ENCODE measurements at regions not wholly inside any gene's neighbourhood (a gene's known extent, or its start where the extent isn't known, plus 50 kb on each side); places are given as distances from the start of the nearest gene placed in this dataset.

DNA sequence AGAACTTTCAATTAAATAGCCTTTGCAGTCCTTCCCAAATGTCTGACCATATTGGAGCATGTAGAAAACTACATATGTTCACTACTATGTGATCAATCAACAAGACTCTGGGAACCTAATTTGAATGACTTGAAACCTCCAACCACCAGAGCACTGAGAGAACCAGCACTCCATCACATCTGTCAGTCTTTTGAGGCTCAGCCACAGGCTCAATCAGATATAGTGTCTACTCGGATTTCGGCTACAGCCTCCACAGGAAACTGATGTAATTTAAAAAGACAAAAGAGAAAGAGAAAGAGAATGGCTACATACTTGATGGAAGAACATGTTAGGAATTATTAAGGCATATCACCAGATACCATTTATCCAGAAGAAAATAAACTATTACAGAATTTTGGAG, 859.0 kb downstream of the FAM181B start:
- H3K4me3 Mint-ChIP-seq (ENCODE audit: unreplicated experiment), result no peak overlapping the region
- H3K27me3 Mint-ChIP-seq (ENCODE audit: insufficient read depth, unreplicated experiment), result peaks cover 86% of the 10 kb centered on the region
- CTCF ChIA-PET, result interaction anchor here (0.7 kb wide), 1 partner anchor 21 kb away, joined by 3 read pairs; no protein-coding TSS in a partner anchor
- intact Hi-C loops (cut with micrococcal nuclease), result no loop called here
- TF ChIP-seq, protein P1, sequence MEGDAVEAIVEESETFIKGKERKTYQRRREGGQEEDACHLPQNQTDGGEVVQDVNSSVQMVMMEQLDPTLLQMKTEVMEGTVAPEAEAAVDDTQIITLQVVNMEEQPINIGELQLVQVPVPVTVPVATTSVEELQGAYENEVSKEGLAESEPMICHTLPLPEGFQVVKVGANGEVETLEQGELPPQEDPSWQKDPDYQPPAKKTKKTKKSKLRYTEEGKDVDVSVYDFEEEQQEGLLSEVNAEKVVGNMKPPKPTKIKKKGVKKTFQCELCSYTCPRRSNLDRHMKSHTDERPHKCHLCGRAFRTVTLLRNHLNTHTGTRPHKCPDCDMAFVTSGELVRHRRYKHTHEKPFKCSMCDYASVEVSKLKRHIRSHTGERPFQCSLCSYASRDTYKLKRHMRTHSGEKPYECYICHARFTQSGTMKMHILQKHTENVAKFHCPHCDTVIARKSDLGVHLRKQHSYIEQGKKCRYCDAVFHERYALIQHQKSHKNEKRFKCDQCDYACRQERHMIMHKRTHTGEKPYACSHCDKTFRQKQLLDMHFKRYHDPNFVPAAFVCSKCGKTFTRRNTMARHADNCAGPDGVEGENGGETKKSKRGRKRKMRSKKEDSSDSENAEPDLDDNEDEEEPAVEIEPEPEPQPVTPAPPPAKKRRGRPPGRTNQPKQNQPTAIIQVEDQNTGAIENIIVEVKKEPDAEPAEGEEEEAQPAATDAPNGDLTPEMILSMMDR (IDR thresholded peaks at IDR 0.05; ENCODE audit: unreplicated experiment), result no peak
- H3K36me3 Mint-ChIP-seq (ENCODE audit: insufficient read depth, unreplicated experiment), result no peaks in the 10 kb centered on the region
- POLR2A ChIA-PET, result no interaction called here
- no peak for DNase-seq (ENCODE audit: unreplicated experiment)
- BruUV-seq (replicated peaks), result no TSS peak
- no peak overlapping the region for H3K27ac Mint-ChIP-seq (ENCODE audit: low read depth, unreplicated experiment)
- no peaks in the 10 kb centered on the region for H3K4me1 Mint-ChIP-seq (ENCODE audit: insufficient read depth, unreplicated experiment)
- H3K9me3 Mint-ChIP-seq (ENCODE audit: unreplicated experiment), result no peaks in the 10 kb centered on the region

DNA sequence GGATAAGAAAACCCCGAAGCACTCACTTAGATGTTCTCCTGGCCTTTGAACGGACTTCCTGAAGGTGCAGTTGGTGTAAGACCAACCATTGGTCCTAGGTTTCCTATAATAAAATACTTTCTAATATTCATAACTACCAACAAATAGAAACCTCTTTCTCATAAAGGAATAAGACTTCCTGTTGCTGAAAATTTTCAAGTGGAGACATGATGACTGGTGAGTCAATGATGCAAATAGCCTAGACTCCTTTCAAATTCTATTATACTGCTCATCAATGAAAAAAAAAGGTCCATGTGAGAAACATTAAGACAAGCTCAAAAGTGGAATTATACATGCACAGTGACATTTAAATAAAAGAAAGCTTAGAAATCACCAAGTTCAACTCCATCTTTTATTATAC, 862.8 kb downstream of the FAM181B start:
- H3K27ac Mint-ChIP-seq (ENCODE audit: low read depth, unreplicated experiment), result no peak overlapping the region
- ChIA-PET POLR2A (no interaction called here), CTCF (no interaction called here)
- no peaks in the 10 kb centered on the region for H3K36me3 Mint-ChIP-seq (ENCODE audit: insufficient read depth, unreplicated experiment)
- H3K27me3 Mint-ChIP-seq (ENCODE audit: insufficient read depth, unreplicated experiment), result peaks cover 87% of the 10 kb centered on the region
- intact Hi-C loops (cut with micrococcal nuclease), result no loop called here
- TF ChIP-seq, protein P1 (IDR thresholded peaks at IDR 0.05; ENCODE audit: unreplicated experiment), result no peak
- DNase-seq (ENCODE audit: unreplicated experiment), result no peak
- H3K9me3 Mint-ChIP-seq (ENCODE audit: unreplicated experiment), result no peaks in the 10 kb centered on the region
- H3K4me1 Mint-ChIP-seq (ENCODE audit: insufficient read depth, unreplicated experiment), result peaks cover 4% of the 10 kb centered on the region
- no TSS peak for BruUV-seq (replicated peaks)
- no peak overlapping the region for H3K4me3 Mint-ChIP-seq (ENCODE audit: unreplicated experiment)

DNA sequence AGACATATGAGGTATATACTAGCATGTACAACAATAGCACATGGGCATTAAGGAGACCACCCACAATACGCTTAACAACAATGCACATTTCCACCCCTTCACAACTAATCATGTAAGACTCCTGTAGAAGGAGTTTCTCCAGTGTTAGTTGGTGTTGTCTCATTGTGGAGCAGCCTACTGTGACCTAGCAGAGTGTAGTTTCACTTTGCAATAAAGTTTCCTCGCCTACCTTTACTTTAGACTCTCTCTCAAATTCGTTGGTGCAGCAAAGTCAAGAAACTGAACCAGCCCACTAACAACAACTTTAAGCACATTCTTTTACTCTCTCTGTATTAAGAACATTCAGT, 863.6 kb downstream of the FAM181B start:
- POLR2A ChIA-PET, result no interaction called here
- CTCF ChIA-PET, result no interaction called here
- H3K9me3 Mint-ChIP-seq (ENCODE audit: unreplicated experiment), result no peaks in the 10 kb centered on the region
- no peak overlapping the region for H3K4me3 Mint-ChIP-seq (ENCODE audit: unreplicated experiment)
- no peak overlapping the region for H3K27ac Mint-ChIP-seq (ENCODE audit: low read depth, unreplicated experiment)
- DNase-seq (ENCODE audit: unreplicated experiment), result no peak
- TF ChIP-seq, protein P1 (IDR thresholded peaks at IDR 0.05; ENCODE audit: unreplicated experiment), result no peak
- H3K4me1 Mint-ChIP-seq (ENCODE audit: insufficient read depth, unreplicated experiment), result peaks cover 4% of the 10 kb centered on the region
- no TSS peak for BruUV-seq (replicated peaks)
- intact Hi-C loops (cut with micrococcal nuclease), result no loop called here
- H3K27me3 Mint-ChIP-seq (ENCODE audit: insufficient read depth, unreplicated experiment), result peaks cover 79% of the 10 kb centered on the region
- H3K36me3 Mint-ChIP-seq (ENCODE audit: insufficient read depth, unreplicated experiment), result no peaks in the 10 kb centered on the region

GRCh38 chr11:81869351-81870065, 864.2 kb downstream of the FAM181B start:
- H3K4me1 Mint-ChIP-seq (ENCODE audit: insufficient read depth, unreplicated experiment), result peaks cover 4% of the 10 kb centered on the region
- TF ChIP-seq, protein P1 (IDR thresholded peaks at IDR 0.05; ENCODE audit: unreplicated experiment), result no peak
- no TSS peak for BruUV-seq (replicated peaks)
- CTCF ChIA-PET, result interaction anchor here (0.6 kb wide), 1 partner anchor 187 kb away, joined by 3 read pairs; no protein-coding TSS in a partner anchor
- H3K36me3 Mint-ChIP-seq (ENCODE audit: insufficient read depth, unreplicated experiment), result no peaks in the 10 kb centered on the region
- no peaks in the 10 kb centered on the region for H3K9me3 Mint-ChIP-seq (ENCODE audit: unreplicated experiment)
- POLR2A ChIA-PET, result no interaction called here
- H3K27me3 Mint-ChIP-seq (ENCODE audit: insufficient read depth, unreplicated experiment), result peaks cover 74% of the 10 kb centered on the region
- DNase-seq (ENCODE audit: unreplicated experiment), result no peak
- no peak overlapping the region for H3K27ac Mint-ChIP-seq (ENCODE audit: low read depth, unreplicated experiment)
- H3K4me3 Mint-ChIP-seq (ENCODE audit: unreplicated experiment), result no peak overlapping the region
- intact Hi-C loops (cut with micrococcal nuclease), result no loop called here

All from MCF 10A (cell line).